Brain microvascular endothelial cell (primary cell): ENCODE measurements at regions not wholly inside any gene's neighbourhood (a gene's known extent, or its start where the extent isn't known, plus 50 kb on each side); places are given as distances from the start of the nearest gene placed in this dataset.

Experiments
- DNase-seq: peaks from one replicate; pipeline ENCODE4 v3.0.0-alpha.2; 2020
- H3K27ac ChIP-seq: fragments of 250-450 bp; sonication (Bioruptor Pico); 2 replicates; pipeline ENCODE4 v1.5.1; 2020; ENCODE audit warnings: mild to moderate bottlenecking, moderate library complexity
- H3K27me3 ChIP-seq: fragments of 250-450 bp; sonication (Bioruptor Pico); replicated peaks from 2 replicates; pipeline ENCODE4 v1.5.1; 2020; ENCODE audit warnings: mild to moderate bottlenecking
- H3K36me3 ChIP-seq: fragments of 250-450 bp; sonication (Bioruptor Pico); replicated peaks from 2 replicates; pipeline ENCODE4 v1.5.1; 2020; ENCODE audit warnings: mild to moderate bottlenecking
- H3K4me3 ChIP-seq: 2 replicates; pipeline ENCODE4 v1.5.1; 2011; ENCODE audit warnings: low read depth, mild to moderate bottlenecking, control low read depth, low read length, moderate library complexity
- in situ Hi-C: cut with HindIII; loops from 2 replicates; pipeline ENCODE4 v1.10.0; 2017; ENCODE audit warnings: low sequenced_read_pairs, low pct_ligation_motif_present
- TF ChIP-seq, protein P1 (sequence below): IDR thresholded peaks from 2 replicates; pipeline ENCODE4 v1.5.1; 2011; ENCODE audit warnings: low read depth, mild to moderate bottlenecking, moderate library complexity, low read length, control low read depth, inconsistent platforms; ENCODE audit errors: missing control alignments

DNA sequence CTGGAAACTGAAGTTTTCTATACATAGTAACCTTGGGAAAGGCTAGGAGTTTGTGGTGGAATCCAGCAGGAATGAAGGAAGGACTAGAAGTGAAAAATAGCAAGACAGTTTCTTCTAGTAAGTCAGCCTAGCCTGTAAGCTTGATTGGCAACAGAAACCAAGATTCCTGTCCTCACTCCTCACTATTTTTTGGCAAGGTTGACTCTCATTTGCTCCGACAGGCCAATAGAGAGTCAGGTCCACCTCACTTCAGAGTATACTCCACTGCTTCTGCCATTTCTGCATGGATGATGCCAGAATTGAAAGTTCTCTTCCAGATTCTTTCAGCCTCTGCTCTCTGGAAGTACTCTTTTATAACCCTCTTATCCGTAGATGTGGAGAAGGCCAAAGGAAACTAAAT is 352.4 kb downstream of the ZNF516 start:
- Histone ChIP-seq H3K4me3 (no peak overlapping the region), H3K36me3 (no peaks in the 10 kb centered on the region), H3K27ac (no peak overlapping the region), H3K27me3 (no peaks in the 10 kb centered on the region)
- in situ Hi-C loops = no loop called here
- no peak for DNase-seq
- TF ChIP-seq, protein P1, sequence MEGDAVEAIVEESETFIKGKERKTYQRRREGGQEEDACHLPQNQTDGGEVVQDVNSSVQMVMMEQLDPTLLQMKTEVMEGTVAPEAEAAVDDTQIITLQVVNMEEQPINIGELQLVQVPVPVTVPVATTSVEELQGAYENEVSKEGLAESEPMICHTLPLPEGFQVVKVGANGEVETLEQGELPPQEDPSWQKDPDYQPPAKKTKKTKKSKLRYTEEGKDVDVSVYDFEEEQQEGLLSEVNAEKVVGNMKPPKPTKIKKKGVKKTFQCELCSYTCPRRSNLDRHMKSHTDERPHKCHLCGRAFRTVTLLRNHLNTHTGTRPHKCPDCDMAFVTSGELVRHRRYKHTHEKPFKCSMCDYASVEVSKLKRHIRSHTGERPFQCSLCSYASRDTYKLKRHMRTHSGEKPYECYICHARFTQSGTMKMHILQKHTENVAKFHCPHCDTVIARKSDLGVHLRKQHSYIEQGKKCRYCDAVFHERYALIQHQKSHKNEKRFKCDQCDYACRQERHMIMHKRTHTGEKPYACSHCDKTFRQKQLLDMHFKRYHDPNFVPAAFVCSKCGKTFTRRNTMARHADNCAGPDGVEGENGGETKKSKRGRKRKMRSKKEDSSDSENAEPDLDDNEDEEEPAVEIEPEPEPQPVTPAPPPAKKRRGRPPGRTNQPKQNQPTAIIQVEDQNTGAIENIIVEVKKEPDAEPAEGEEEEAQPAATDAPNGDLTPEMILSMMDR = no peak

DNA sequence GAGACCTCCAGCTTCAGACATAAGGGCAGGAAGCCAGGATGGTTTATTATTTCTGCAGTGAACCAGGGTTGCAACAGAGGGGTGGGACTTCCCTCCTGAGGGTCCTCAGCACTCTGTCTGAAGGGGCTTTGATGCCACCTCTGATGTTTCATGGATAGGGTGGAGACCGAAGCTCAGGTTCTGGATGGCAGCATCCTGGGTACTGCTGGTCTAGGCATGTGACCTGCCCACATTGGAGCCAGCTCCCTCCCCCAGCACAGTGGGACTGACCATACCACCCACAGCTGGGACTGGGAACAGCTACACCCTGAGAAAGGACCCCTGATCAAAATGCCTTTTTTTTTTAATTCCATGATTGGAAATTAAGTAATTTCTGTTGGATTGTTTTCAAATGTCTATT is 355.2 kb downstream of the ZNF516 start:
- TF ChIP-seq, protein P1 = no peak
- Histone ChIP-seq H3K4me3 (no peak overlapping the region), H3K27ac (no peak overlapping the region), H3K27me3 (no peaks in the 10 kb centered on the region), H3K36me3 (no peaks in the 10 kb centered on the region)
- DNase-seq = no peak
- in situ Hi-C loops = no loop called here

DNA sequence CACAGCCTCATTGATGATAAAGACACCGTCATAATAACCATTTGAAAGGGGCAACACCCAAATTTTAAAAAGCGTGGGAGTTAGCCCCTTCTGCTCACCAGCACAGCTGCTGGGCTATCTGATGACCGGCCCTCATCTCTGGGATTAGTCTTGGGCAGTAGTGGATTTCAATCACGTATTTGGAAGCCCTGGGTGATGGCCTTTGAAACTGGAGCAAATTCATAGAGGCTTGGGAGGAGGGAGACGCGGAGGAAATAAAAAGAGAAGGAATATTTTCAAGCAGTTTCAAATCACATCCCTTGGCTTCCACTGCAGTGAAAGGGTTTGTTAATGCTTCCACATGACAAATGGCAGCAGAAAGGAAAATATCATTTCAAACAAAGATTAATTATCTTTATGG is 357.8 kb downstream of the ZNF516 start:
- TF ChIP-seq, protein P1 = no peak

DNA sequence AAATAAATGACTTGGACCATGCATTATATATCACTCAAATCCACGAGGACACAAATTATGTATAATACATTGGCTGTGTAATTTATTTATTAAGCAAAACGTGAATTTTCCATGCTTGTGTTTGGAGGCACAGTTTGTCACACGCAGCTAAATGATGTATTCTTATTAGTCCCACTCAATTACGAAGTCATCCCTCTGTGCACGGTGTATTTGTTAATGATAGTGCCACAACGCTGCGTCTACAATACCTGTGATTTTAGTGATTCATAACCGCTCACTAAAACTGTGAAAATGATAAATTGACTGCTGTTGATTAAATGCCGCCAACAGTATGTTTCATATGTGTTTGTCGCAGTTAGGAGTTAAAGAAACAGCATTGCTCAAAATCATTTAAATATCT is 358.3 kb downstream of the ZNF516 start:
- H3K27ac ChIP-seq = no peak overlapping the region
- no peak for DNase-seq
- H3K36me3 ChIP-seq = no peaks in the 10 kb centered on the region
- in situ Hi-C loops = no loop called here
- TF ChIP-seq, protein P1 = no peak
- H3K27me3 ChIP-seq = no peaks in the 10 kb centered on the region
- H3K4me3 ChIP-seq = no peak overlapping the region

More for the DNA sequence above, 357.8 kb downstream of the ZNF516 start:
- Histone ChIP-seq H3K27me3 (no peaks in the 10 kb centered on the region), H3K4me3 (no peak overlapping the region), H3K36me3 (no peaks in the 10 kb centered on the region), H3K27ac (no peak overlapping the region)
- in situ Hi-C loops = no loop called here
- no peak for DNase-seq

DNA sequence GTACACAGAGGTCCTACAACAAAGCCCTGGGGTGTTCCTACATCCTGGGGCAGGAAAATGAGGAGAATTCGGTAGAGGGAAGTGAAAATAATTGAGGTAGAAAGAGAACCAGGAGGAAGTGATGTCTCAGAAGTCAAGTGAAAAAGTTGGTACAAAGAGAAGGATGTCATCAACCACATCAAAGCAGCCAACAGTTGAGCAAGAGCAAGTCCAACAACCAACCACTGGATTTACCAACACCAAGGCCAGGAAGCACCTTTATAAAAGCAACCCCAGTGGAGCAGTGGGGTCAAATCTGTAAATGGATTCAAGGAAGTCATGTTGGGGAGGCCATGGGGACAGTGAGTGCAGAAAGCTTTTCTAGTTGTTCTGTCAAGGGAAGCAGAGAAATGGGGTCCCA is 360.4 kb downstream of the ZNF516 start:
- DNase-seq = no peak
- in situ Hi-C loops = no loop called here
- H3K27me3 ChIP-seq = no peaks in the 10 kb centered on the region
- no peak overlapping the region for H3K4me3 ChIP-seq
- TF ChIP-seq, protein P1 = no peak
- H3K36me3 ChIP-seq = no peaks in the 10 kb centered on the region
- no peak overlapping the region for H3K27ac ChIP-seq

DNA sequence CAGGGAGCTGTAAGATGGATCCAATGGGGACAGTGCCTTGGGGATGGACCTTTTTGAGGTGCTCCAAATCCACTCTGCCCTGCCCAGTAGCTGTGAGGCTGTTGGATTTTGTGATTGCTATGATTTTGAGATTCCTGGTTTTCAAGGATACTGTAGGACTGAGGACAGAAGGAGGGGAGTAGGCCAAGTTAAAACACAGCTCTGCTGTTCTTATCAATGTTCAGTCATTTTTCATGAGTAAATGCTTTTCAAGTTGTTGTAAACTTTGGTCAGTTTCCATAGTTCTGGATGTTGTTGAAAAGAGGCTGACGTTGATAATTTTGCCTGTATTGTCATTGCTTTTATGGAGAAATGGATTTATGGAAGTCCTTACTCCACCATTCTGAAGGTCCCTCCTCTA is 361.2 kb downstream of the ZNF516 start:
- no peaks in the 10 kb centered on the region for H3K27me3 ChIP-seq
- no peak overlapping the region for H3K4me3 ChIP-seq
- no peaks in the 10 kb centered on the region for H3K36me3 ChIP-seq
- TF ChIP-seq, protein P1 = no peak
- no peak for DNase-seq
- H3K27ac ChIP-seq = no peak overlapping the region
- in situ Hi-C loops = no loop called here
